NCI-H69 (cell line): ENCODE measurements at regions not wholly inside any gene's neighbourhood (a gene's known extent, or its start where the extent isn't known, plus 50 kb on each side); places are given as distances from the start of the nearest gene placed in this dataset.
"Not testable (repeated sequence)": the region's sequence is repeated elsewhere in the genome, so short reads cannot be mapped to it uniquely, and the experiment has no call there.

ENCODE experiments used
- DNase-seq: peaks from one replicate; lab custom pipeline; 2025; lab: John Stamatoyannopoulos, UW

DNA sequence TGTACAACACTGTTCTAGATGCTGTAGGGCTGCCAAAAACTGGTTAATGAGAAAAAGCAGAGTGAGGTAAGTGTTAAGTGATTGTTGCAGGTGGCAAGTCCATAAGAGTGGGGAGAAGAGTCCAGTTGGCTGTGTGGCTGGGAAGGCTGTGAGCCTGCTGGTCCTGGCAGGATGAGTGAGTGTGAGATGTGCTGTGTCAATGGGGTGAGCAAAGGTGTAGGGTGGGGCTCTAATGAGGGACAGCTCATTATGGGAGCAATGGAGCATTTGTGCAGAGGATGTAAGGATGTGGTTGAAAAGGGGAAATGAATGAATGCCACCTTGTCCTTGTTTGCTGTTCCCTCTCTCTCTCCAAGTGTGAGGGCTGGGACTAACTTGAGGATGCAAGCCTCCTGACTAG lies 145.3 kb upstream of the ROPN1 start:
- DNase-seq: peak; percentile 73

DNA sequence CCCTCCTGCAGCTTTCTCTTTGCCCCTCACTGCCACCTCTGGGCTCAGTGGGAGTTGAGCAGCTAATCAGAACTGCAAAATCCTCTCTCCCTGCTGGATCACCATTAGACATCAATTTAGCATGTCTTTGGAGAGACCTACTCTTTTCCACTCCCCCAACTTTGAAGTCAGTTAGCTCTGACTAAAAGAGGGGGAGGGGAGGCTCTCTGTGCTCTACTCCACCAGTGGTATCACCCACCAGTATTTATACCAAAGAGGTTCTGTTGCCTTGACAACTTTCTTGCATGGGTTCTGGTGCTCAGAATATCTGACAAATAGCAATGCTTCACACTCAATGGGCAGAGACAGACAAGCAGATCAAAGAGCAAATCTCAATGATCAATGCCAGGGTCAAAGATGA lies 146.2 kb upstream of the ROPN1 start:
- no peak for DNase-seq

DNA sequence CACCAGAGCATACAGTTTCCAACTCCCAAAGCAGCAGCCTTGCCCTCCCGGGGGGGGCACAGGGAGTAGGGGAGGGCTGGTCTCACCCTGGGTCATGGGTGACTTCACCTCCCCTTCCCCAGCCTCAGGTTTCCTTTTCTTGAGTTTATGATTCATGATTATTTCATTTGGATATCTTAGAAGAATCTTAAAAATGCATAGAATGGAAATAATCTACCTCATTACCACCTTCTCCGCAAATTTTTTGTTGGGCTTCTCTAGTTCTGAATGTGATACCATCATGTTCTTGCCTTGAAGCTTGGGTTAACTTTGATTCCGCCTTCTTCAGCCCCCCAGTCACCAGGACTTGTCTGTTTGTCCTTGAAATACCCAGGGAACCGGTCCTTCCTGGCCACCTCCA lies 148.8 kb upstream of the ROPN1 start:
- DNase-seq: no peak

DNA sequence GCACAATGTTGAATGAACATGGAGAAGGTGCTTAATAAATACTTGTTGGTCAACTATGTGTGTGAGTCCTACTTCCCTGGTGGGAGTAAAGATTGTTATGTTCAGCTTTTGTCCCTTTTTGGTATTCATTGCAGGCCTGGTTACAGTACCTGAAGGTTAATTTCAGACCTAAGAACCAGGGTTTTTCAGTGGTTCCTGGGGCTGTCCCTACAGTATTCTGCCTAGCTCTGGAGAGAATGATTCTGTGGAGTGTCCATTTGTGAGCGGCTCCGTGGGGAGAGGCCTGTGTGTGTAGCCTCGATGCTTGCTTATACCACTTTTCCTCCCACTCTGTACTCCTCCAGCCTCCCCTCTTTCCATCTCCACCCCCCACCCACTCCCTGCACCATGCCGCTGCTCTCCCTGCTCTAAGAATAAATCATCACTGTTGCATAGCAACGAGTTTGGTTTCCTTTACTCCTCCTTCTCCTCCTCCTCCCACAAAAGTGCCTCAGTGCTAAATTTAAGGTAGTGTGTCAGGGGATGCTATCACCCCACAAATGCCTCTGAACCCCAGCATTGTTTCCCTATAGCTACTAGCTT lies 150.6 kb upstream of the ROPN1 start:
- DNase-seq: peak; percentile 53

DNA sequence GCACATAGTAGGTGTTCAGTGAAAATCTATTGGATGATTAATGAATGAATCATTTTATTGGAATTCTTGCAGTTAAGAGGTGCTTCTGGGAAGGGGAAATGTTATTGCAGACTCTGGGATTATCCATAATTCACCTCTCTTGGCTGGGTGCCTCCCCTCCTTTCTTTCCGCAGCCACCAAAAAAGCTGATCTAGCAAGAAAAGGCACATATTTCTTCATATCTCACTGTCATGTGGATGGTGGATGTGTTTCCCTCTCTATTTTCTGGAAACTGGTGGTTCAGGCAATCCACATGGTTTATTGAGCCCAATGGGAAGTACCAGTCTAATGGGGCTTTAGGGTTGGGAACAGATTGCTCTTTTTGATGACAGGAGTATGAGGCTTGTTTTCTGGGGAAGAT lies 151.1 kb upstream of the ROPN1 start:
- no peak for DNase-seq

DNA sequence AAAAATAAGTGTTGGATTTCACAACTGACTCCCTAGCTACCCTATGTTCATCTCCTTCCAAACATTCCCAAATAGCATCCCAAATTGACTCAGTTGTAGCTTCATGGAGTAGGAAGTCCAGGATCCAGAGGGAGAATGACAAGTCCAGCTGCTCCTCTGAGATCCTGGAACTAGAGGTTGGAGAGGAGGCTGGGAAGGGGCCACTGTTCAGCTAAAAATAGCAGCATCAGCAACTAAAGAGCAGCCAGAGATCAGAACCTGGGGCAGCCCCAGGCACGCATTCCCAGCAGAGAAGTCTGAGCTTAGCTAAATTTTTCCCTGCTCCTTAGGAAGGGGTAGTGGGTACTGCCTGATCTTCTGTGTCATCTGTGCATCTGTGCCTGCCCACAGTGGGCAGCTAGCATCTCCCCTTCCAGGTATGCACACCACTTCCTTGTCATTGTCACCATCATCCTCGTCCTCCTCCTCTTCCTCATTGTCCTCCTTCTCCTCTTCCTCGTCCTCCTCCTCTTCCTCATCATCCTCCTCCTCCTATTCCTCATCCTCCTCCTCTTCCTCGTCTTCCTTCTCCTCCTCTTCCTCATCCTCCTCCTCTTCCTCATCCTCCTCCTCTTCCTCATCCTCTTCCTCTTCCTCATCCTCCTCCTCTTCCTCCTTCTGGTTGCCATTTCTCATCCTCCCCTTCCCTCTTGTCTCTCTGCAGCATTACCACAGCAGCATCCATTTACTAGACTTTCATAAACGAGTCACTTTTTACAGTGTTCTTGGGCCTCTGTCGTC lies 152.3 kb upstream of the ROPN1 start:
- DNase-seq: no peak

DNA sequence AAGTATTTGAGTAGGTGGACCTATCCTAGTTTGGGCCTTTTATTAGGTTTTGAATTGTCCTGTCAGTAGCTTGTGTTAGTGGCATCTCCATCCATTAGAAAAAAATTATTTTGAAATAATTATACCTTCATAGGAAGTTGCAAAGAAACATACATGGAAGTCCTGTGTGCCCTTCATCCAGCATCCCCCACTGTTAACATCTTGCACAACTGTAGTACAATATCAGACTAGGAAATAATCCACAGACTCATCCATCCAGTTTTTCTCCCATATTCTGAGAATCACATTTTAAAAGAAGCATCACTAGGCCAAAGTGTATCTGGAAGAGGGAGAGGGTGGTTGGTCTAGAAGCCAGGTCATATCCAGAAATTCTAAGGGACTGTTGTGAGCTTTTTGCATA lies 155.5 kb upstream of the ROPN1 start:
- DNase-seq: no peak

DNA sequence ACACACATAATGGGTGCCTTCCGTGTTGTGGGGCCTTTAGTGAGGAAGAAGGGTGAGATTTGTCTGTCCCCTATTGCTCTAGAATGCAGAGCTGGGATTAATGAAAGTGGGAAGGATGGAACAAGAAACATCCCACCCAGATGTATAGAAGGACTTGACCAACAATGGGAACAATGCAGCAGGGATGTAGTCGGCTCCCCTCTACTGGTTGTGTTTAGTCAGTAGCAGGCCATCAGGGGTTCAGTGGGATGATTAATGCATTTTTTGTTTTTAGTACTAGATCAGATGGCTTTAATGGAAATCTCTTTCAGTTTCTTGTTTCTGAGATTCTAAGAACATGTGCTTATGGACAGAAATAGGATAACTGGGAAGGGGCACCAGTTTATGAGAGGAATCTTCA lies 156.0 kb upstream of the ROPN1 start:
- DNase-seq: peak; percentile 31

DNA sequence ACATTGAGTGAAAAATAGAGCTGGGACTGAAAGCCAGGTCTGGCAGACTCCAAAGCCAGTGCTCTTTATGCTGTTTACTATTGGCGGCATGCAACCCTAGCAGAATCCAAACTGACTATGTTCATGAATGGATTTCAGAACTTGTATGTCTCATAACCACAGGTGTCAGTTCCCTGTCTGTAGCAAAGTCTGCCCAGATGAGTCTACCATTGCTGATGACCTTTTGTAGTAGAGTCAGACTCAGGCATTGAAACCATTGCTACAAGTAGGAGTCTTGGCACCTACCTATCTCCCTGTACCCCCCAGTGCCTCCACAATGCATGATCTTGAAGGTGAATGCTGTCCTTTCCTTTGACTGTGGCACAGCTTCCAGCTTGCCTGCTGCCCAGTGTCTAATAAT lies 157.2 kb upstream of the ROPN1 start:
- no peak for DNase-seq

DNA sequence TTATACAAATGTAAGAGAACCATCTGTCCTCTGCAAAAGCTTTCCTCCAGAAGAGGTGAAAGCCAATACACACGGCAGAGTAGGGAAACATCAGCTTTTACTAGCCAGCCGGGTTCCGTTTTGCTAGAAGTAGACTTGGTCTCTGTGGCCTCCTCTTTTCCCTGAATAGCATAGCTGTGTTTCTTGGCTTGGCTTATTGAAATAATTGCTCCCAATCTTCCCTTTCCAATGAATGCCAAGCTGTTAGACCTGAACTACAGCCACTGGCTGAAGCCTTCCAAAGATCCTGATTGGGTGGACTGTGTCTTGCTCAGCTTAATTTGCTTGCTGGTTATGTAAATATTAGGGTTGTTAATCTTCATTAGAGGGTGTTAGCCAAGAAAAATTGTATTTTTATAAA lies 157.8 kb upstream of the ROPN1 start:
- peak; percentile 88 for DNase-seq

DNA sequence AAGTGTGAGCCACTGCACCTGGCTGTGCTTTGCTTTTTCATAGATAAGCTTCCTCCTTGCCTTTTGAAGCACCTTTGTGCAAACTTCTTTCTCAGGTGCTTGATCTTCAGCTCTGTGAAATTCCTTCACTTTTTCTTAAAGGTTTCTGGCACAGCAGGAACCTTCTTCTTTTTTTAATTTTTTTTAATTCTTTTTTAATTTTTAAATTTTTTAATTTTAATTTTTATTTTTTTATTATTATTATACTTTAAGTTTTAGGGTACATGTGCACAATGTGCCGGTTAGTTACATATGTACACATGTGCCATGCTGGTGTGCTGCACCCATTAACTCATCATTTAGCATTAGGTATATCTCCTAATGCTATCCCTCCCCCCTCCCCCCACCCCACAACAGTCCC lies 161.0 kb upstream of the ROPN1 start:
- not testable (repeated sequence) for DNase-seq

DNA sequence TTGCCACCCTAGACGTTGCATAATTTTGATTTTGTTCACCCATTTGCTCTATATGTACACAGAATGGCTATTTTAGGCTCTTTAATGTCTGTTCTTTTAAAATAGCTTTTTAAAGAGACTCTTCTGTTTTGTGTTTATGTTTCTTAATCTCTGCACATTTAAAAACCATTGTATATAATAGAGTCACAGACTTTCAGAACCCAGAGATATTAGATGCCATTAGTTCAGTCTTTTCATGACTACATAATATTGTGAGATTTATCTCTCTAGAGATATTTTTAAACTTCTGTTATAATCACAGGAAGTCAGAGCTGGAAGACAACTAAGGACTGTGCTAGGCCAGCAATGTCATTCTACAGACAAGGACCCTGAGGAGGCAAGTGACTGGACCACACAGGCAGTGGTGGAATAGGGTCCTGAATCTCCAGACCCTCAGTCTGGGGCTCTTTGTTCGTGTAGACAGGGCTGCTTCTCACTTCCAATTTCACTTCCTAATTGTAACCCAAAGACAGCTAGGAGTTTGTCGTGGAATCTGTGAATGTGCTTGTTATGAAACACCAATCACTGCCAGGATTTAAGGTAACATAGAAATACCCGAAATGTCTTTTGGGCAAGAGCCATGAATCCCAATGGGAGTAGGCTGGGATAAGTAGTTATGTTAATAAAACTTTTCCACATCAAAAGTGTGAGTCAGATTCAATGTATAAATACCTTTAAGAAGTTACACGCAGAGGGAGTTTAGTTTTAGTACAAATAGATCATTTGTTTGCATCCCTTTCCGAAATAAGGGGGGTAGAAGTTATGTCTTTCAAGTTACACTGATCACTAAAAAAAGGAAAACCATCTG lies 165.2 kb upstream of the ROPN1 start:
- DNase-seq: no peak

DNA sequence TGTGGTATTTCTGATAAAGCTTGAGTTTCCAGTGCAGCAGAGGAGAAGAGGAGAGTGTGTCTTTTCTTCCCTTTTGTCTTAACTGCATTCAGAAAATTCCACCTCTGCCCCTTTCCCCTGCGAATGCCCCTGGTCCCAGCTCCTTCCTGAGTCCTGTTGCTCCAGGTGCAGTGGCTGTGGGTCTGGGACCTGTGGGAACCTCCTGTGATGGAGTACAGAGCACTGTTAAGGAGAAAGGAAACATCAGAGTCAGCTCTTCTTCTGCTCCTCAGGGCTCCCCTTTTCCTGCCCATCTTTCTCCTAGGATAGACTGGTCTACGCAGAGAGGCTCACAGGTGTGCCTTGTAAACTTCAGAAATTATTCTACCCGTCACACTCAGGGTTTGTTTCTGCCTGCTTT lies 165.8 kb upstream of the ROPN1 start:
- DNase-seq: no peak

DNA sequence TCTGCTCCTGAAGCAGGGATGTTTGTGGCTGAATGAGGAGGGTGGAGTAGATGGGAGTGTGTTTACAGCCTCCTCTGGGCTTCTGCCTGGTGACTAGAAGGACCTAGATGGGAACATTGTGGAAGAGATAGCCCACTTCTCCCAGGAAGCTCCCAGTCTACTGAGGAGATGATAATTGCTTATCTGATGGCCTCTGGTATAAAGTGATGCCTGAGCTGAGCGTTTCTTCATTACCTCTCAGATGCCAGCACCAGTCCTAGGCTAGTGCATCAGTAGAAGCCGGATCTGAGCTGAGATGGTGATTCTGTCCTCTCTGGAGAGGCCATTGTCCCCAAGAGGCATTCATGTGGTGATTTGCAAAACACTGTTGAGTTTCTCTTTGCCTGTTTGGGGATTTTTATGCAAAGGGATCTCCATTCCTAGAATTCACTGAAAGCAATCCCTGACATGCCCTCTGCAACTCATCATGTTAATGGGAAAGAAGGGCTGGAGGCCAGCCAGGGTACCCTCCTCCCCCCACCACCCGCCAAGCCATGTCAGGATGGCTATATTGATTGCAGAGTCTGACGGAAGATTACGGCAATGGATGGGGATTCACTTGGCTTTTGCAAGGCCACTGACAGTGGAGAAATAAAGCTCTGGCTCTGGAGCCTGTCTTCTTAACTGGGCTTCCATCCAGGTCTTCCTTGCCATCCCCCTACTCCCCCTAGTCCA lies 166.4 kb upstream of the ROPN1 start:
- no peak for DNase-seq

DNA sequence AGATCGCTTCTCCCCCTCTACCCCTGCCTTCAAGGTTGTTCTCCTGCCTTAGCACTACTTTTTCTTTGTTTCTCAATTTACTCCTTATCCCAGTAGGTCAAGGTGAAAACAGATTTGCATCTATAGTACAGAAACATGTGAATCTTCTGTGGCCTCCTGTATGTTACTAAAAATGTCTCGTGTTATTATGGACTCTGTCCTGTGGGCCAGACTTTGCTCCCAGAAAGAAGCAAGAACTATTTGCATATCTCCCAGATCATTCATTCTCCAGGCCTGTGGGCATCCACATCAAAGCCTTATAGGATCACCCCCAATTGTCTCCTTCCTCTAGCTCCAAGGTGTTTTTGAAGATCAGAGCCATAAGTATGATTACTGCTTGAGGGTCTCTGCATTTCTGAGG lies 169.5 kb upstream of the ROPN1 start:
- DNase-seq: no peak

DNA sequence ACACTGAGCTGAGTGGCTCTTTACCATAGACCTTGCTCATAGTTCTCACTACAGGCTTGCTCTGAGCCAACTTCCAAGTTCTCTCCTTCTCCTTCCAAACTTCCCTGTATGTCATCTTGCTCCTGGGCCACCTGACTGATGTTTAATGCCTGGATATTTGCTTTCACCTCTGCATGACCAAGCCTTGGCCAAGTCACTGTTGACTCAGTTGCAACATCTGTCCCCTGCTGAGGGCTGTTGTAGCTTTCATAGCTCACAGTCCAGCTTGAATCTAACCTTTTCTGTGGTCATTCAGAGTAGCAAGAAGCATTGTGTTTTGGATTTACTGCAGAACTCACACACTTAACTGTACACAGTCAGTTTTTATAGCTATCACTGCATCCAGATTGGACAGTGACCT lies 171.8 kb upstream of the ROPN1 start:
- peak; percentile 57 for DNase-seq

DNA sequence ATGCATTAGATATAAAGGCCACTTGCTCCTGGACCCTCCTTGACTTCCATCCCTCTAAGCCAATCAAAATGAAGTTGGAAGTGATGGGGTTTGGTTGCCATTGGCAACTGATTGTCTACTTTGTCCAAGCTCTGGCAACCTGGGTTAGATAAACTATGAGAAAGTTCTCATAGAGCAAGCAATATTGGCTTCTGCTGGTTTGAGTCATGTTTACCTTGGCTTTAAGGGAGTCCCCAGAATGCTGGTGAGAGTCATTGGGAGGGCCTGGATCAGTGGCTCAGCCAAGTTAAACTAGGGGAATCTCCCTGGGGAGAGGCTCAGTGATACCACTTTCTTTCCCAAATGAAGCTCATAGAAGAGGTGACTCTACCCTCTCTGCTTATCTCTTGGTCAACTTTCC lies 176.3 kb upstream of the ROPN1 start:
- no peak for DNase-seq

DNA sequence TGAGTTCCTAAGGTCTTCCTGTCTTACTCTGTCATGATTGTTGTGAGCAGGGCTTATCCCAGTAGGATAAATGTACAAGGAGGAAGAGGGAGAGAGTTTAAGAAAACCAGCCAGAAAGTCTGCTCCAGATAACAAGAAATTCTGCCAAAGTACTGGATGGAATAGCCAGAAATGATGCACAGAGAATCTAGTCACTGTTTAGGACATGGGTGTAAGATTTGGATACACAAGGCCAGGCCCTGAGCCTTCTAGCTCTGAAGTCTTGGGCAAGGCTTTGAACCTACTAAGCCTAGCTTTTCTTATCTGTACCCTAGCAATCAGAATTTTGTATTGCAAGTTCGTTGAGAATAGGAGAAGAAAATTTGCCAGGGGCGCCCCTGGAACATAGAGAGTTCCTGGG lies 180.4 kb upstream of the ROPN1 start:
- DNase-seq: no peak

DNA sequence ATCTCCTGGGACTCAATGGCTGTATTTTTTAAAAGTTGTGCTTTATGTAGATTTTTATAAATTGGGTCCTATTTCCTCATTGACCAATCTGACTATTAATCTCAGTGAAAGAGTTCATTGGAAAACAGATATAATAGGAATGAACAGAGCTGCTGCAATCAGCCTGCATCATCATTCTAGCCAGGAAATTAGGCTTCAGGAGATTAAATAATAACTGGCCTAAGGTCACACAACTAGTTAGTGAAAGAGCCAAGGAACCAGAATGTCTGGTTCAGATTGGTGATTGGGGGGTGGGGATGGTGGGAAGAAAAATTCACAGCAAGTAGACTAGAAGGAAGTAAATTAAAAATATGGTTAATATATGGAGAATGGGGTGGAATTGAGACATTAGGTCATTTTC lies 180.9 kb upstream of the ROPN1 start:
- no peak for DNase-seq

DNA sequence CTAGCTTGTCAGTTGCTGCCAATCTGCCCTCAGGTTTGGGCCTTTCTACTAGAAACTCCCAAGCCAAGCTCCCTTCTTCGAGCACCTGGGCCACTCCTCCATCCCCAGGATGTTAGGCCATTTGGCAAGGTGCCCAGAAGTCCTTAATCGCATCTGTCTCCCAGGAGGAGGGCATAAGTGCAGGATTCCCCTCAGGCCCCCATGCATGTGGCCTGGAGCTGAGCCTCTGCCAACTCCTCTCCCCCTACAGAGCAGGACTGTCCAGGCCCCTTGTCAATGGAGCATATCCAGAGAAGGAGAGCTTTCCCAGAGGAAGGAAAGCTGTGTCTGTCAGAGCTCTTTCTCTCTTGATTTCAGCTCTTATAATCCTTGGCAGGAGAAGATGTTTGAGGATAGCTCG lies 182.6 kb upstream of the ROPN1 start:
- peak; percentile 98 for DNase-seq

DNA sequence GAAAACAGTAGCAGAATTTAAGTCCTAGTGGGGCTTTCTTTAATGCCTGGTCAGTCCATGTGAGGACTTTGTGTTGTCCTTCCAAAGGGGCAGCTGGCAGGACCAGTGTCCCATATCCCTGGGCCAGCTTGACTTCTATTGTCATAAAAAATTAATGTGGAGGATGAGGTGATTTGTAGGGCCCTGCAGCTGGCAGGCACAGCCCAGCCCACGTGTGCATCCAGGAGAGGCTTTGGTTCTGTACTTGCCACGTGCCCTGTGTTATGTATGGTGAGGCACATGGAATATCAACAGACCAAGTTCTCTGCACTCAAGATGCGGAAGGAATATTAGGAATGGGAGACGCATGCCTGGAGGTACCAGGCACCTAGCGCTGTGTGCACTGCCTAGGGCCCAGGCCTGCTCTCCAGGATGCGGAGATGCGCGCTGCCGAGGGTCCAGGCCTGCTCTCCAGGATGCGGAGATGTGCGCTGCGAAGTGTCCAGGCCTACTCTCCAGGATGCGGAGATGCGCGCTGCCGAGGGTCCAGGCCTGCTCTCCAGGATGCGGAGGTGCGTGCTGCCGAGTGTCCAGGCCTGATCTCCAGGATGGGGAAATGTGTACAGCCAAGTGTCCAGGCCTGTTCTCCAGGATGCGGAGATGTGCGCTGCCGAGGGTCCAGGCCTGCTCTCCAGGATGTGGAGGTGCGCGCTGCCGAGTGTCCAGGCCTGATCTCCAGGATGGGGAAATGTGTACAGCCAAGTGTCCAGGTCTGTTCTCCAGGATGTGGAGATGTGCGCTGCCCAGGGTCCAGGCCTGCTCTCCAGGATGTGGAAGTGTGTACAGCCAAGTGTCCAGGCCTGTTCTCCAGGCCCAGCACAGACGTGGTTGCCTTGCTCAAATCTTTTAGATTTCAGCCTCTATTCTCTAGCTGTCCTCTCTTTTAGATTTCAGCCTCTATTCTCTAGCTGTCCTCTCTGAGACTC lies 183.3 kb upstream of the ROPN1 start:
- peak; percentile 73 for DNase-seq
